GM12874 (cell line): ENCODE measurements at regions not wholly inside any gene's neighbourhood (a gene's known extent, or its start where the extent isn't known, plus 50 kb on each side); places are given as distances from the start of the nearest gene placed in this dataset.

ENCODE experiments used
- CTCF ChIP-seq: IDR thresholded peaks from 2 replicates; pipeline ENCODE4 v1.5.1; 2011; ENCODE audit warnings: low read depth, mild to moderate bottlenecking, control low read depth, low read length, moderate library complexity; ENCODE audit not compliant: insufficient read depth

DNA sequence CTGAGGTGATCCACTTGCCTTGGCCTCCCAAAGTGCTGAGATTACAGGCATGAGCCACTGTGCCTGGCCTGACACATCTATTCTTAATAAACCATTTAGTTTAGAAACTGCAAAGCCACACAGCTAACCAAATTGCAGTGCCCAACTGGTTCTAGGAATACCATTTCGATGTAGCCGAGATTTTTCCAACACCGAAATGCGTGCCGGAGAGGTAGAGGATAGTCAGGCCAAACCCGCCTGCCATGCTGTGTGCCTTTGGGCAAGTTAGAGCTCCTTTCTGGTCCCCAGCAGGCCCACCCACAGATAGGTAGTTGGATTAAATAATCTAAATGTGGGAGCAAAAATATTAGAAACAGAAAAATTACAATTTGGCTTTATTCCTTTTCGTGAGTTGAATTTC is 254.4 kb downstream of the FOXD2 start:
- TF ChIP-seq CTCF = no peak

GRCh38 chr1:47693115-47693514 is 255.3 kb downstream of the FOXD2 start:
- no peak for TF ChIP-seq CTCF

DNA sequence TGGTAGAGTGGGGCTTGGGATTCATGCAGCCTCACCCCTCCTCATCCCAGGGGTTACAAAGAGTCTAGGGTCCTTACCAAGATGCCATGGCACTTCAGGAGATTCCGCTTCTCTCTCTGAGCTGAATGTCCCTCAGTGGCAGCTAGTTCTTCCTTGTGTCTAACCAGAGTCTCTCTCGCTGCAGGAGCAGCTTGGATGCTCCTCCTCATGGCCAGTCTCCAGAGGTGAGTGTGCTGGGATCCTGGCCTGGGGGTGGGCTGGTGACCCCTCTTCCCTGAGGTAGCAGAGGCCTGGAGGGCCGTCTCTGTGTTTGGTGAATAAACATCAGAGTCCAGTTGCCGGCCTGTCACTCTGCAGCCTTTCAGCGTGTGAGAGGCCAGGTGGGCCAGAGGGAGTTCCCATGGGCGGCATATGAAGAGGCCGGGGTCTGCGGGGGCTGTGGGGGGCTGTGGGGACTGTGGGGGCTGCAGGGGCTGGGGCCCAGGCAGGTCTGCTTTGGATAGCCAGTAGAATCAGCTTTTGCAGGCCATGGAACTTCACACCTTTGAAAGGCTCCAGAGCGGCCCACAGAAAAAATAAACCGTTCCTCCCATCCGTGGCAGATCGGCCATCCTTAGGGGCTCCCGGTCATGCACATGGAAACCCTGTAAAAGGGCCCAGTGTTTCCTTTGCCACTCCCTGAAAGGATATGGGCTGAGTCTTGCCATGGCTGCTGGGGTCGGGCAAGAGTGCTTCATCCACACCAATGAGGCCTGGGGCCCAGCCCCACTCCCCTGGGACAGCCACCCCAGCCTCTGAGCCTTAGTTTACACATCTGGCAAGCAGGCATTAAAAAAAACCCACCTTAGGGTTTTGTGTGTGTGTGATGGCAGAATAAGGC is 256.4 kb downstream of the FOXD2 start:
- no peak for TF ChIP-seq CTCF

DNA sequence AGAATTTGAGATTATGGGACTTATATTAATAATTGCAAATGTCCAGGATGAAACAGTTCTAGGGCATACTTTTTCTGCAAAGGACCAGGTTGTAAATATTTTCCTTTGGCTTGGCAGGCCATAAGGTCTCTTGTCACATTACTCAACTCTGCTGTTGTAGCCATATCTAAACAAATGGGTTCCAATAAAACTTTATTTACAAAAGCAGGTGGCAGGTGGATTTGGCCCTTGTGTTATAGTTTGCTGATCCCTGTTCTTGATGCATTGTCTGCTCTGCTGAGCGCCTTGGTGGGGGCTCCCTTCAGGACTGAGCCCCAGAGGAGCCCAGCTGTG is 258.5 kb downstream of the FOXD2 start:
- TF ChIP-seq CTCF = no peak

DNA sequence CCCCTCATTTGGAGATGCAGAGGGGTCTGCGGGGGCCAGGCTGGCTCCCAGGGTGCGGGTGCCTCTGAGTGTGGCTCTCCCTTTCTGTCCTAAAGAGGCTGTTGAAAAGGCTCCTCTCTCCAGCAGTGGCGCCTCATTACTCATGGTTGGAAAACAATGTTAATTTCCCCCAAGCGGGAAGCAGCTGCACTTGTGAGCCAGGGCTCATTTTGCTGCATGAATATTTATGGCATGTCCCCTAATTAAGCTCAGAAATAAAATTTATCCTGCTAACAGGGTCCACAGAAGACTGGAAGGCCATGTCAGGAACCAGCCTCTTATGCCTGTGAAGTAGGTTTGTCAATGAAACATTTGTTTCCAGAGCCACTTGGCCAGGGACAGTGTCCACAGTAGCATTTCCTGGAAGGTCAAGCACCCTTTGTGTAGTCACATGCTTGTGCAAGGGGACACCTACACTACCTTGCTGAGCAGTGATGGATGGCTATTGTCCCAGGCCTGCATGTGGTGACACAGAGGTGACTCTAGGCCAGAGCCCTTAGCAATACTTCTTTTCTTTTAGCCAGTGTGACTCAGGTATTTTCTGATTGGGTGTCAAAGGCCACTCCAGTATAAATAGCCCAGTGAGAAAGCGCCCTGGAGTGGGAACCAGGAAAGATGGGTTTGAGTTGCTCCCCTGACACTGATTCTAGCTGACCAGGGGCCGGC is 259.0 kb downstream of the FOXD2 start:
- no peak for TF ChIP-seq CTCF

DNA sequence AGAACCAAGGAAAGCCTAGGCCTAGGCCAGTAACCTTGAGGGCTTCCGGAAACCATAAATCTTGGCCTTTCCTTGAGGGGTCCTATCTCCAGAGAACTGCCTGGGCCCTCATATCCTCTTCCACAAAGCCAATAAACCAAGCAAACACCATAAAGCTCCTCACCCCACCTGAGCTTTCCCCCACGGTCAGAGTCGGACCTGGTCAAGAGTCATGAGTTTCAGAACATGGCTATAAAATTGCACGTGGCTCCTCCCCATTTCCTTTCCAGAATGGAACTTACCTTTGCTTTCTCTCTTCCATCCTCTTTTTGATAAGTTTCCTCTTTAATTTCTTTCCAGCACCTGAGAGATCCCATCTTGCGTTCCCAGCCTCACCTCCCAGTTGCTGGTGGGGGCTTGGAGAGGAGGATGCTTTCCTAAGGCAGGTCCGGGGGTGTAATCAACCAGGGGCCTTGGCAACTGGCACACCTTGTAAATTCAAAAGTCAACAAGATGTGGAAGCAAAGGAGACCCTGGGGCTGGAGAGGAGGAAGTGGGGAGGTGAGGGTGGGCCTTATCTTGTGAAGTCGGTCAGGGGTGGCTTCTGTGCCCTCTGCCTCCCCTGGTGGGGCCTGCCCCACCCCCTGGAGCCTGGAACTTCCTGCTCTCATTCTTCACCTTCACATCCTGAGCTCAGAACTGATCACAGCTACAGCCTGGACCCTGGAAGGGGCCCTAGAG is 259.9 kb downstream of the FOXD2 start:
- no peak for TF ChIP-seq CTCF
